PC-9 (cell line): ENCODE measurements at regions not wholly inside any gene's neighbourhood (a gene's known extent, or its start where the extent isn't known, plus 50 kb on each side); places are given as distances from the start of the nearest gene placed in this dataset.

ENCODE experiments used
- CTCF ChIP-seq: fragments of 200-600 bp; sonication (generic); conservative IDR thresholded peaks from 2 replicates; pipeline ENCODE4 v1.6.1; 2017; ENCODE audit warnings: mixed run types, antibody characterized with exemption, mild to moderate bottlenecking, moderate library complexity
- EZH2 ChIP-seq: fragments of 200-600 bp; sonication (generic); IDR thresholded peaks from 2 replicates; pipeline ENCODE4 v1.8.0; 2017; ENCODE audit warnings: antibody characterized with exemption, low read depth

GRCh38 chr10:33501161-33501560 lies 166.7 kb upstream of the NRP1 start:
- TF ChIP-seq EZH2 (no peak), CTCF (no peak)
